Activated effector memory CD4-positive, alpha-beta T cell treated with anti-CD3 and anti-CD28 coated beads, Interleukin-2, amount 50 U/mL, for 16 hours (primary cell): ENCODE measurements at regions not wholly inside any gene's neighbourhood (a gene's known extent, or its start where the extent isn't known, plus 50 kb on each side); places are given as distances from the start of the nearest gene placed in this dataset.
"Not testable (repeated sequence)": the region's sequence is repeated elsewhere in the genome, so short reads cannot be mapped to it uniquely, and the experiment has no call there.

Experiments used
- DNase-seq: peaks from one replicate; pipeline ENCODE4 v3.0.0-alpha.2; 2020

GRCh38 chr4:64001229-64001898, 407.9 kb downstream of the TECRL start:
- DNase-seq = no peak

- DNase-seq = no peak
Observed at GRCh38 chr4:64000241-64000640, 409.0 kb downstream of the TECRL start.

- no peak for DNase-seq
Observed at GRCh38 chr4:63986253-63986652, 423.0 kb downstream of the TECRL start.

GRCh38 chr4:63983224-63983623, 426.0 kb downstream of the TECRL start:
- no peak for DNase-seq

GRCh38 chr4:63965875-63966274, 443.4 kb downstream of the TECRL start:
- no peak for DNase-seq

- not testable (repeated sequence) for DNase-seq
Observed at GRCh38 chr4:63942706-63943286, 466.5 kb downstream of the TECRL start.

GRCh38 chr4:63937961-63938360, 471.3 kb downstream of the TECRL start:
- no peak for DNase-seq

- DNase-seq = no peak
Observed at GRCh38 chr4:63922146-63922545, 487.1 kb downstream of the TECRL start.

GRCh38 chr4:63921561-63921960, 487.7 kb downstream of the TECRL start:
- no peak for DNase-seq

- no peak for DNase-seq
Observed at GRCh38 chr4:63919636-63920365, 489.4 kb downstream of the TECRL start.

GRCh38 chr4:63906660-63907183, 502.5 kb downstream of the TECRL start:
- DNase-seq = no peak

- DNase-seq = no peak
Observed at GRCh38 chr4:63904201-63904600, 505.0 kb downstream of the TECRL start.

GRCh38 chr4:63901304-63901703, 507.9 kb downstream of the TECRL start:
- no peak for DNase-seq

- DNase-seq = no peak
Observed at GRCh38 chr4:63898961-63899360, 510.3 kb downstream of the TECRL start.

- DNase-seq = no peak
Observed at GRCh38 chr4:63894161-63894560, 515.1 kb downstream of the TECRL start.

- DNase-seq = no peak
Observed at GRCh38 chr4:63869370-63869769, 539.9 kb downstream of the TECRL start.

- no peak for DNase-seq
Observed at GRCh38 chr4:63851496-63851895, 557.8 kb downstream of the TECRL start.

- DNase-seq = no peak
Observed at GRCh38 chr4:63841266-63841665, 568.0 kb downstream of the TECRL start.

GRCh38 chr4:63831590-63832155, 577.6 kb downstream of the TECRL start:
- DNase-seq = no peak

- no peak for DNase-seq
Observed at GRCh38 chr4:63817196-63817865, 591.9 kb downstream of the TECRL start.

- DNase-seq = no peak
Observed at GRCh38 chr4:63814171-63814964, 594.9 kb downstream of the TECRL start.

- no peak for DNase-seq
Observed at GRCh38 chr4:63799166-63799565, 610.1 kb downstream of the TECRL start.
